Ammon's horn (tissue), 1 donor: ENCODE measurements at regions not wholly inside any gene's neighbourhood (a gene's known extent, or its start where the extent isn't known, plus 50 kb on each side); places are given as distances from the start of the nearest gene placed in this dataset.

Source experiments
- DNase-seq: peaks from one replicate; pipeline ENCODE4 v3.0.0-alpha.2; 2016; ENCODE audit warnings: low spot score

DNA sequence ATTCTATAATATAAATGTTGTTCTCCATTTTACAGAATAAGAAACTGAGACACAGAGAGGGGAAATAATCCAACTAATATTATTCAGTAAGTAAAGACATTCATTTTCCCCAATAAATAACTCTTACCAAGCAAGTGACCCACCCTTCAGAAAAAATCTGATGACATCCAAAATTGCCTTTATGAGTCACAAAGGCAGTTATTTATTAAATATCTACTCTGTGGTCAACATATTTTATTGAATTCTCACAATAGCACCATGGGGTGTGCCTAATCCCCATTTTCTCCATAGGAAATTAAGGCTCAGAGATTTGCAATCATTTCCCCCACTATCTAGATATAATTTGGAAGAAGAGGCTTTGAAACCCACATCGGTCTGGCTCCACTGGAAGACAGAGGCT lies 161.5 kb upstream of the ISX start:
- DNase-seq: no peak

GRCh38 chr22:34913826-34914225 lies 152.1 kb upstream of the ISX start:
- DNase-seq: no peak

DNA sequence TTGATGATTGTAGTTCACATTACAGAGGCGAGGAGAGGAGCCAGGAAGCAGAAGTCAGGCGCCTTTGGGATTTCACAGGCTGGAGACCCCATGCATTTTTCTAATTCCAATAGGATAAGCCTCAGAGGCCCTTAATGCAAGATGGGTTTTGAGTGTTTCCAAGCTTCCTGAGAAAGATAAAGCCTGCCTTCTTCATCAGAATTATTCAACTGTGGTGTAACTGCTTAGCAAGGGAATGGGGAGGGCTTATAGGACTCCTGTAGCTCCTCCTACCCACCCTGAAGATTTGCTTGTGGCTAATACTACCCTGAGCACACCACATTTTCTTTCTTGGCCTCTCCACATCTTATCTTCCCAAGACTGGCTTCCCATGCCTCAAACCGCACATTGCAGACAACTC lies 151.1 kb upstream of the ISX start:
- no peak for DNase-seq

DNA sequence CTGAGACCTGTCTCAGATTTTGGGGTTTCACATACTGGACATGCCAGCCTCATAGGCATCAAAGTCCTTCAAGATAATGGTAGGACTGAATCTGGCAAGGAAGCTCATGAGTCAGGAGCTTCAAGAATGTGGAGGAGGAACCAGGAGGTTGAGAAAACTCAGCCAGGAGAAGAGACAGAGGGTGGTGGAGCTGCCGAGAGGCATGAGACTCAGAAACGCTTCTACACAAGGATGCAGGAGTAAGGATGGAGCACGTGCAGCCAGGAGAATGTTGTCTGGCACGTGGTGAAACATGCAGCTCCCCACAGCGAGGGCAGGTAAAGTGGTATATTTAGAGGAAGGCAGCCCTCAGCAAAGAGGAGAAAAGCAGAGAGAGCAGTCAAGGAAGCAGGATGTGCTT lies 148.7 kb upstream of the ISX start:
- no peak for DNase-seq

DNA sequence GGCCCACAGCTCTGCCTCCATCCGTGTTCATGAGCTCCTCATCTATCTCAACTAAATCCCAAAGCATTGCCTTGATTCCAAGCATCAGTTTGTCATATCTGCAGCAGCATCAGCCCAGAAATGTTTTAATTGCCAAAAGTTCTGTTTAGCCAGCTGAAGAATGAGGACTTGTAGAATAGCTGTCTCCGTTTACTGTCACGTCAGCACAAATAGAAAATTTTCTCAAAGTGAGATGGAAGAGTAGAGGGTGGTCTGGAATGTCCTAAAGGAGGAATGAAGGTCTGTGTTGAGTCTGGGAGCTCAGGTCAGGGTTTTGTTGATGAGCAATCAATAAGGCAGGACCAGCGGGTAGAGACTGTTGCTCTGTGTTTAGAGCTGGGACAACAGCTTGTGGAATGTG lies 134.9 kb upstream of the ISX start:
- DNase-seq: no peak

GRCh38 chr22:34934261-34934660 lies 131.7 kb upstream of the ISX start:
- DNase-seq: peak; percentile 33

- no peak for DNase-seq
Measured at GRCh38 chr22:34943830-34944229, 122.1 kb upstream of the ISX start.

DNA sequence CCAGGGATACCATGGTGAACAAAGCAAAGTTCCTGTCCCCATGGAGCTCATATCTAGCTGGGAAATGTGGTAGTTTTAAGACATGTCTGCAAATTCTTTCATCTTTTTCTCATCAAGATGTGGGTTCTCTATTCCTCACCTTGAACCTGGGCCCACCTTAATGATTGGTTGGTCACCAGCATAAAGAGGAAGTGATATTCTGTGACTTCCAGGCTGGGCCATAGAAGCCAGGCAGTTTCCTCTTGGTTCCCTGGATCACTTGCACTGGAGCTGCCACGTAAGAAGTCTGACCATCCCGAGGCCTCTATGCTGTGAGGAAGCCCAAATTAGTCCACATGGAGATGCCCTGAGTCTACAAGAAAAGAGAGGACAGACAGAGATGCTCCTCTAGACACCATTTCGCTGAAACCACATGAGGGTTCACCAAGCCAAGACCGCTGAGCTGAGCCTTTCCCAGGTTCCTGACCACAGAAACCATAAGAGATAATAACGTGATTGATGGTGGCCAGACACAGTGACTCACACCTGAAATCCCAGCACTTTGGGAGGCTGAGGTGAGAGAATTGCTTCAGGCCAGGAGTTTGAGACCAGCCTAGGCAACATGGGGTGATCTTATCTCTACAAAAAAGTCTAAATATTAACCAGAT lies 119.5 kb upstream of the ISX start:
- DNase-seq: no peak

GRCh38 chr22:34950489-34950888 lies 115.5 kb upstream of the ISX start:
- peak; percentile 38 for DNase-seq

- DNase-seq: no peak
Measured at GRCh38 chr22:34951212-34951611, 114.7 kb upstream of the ISX start.

DNA sequence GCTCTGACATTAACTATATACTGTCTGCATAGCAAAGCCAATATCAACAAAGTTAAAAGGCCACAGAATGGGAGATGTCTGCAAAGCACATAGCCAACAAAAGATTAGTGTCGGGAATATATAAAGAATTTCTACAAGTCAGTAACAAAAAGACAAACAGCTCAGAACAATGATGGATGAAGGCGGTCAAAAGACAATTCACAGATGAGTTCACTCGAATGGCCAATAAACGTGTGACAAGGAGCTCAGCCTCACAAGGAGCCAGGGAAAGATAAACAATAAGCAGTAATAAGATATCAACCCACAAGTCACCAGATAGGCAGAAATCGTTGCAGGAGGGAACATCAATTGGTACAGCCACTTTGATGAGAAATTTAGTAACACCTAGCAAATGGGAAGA lies 106.0 kb upstream of the ISX start:
- DNase-seq: no peak

- no peak for DNase-seq
Measured at GRCh38 chr22:34966980-34967565, 98.9 kb upstream of the ISX start.

- DNase-seq: no peak
Measured at GRCh38 chr22:34969001-34969790, 96.8 kb upstream of the ISX start.

- no peak for DNase-seq
Measured at GRCh38 chr22:34971456-34971855, 94.5 kb upstream of the ISX start.

GRCh38 chr22:34972191-34972897 lies 93.6 kb upstream of the ISX start:
- no peak for DNase-seq

- no peak for DNase-seq
Measured at GRCh38 chr22:34973016-34973415, 92.9 kb upstream of the ISX start.

DNA sequence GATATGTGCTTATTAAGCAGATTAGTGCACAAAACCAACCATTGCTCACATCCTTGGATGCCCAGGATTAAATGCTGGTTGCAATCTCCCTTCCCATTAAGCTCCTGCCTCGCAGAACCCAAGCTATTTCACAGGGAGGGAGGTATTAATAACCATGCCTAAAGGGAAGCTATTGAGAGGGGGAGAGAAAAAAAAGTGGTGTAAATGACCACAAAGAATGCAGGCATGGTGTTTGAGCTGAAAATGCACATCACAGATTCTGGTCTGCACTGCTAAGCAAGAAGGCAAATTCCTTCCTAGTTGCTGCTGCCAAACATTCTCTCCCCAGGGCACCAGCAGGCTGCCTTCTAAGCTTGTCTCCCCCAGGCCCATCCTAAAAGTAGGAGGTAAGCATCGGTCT lies 92.0 kb upstream of the ISX start:
- no peak for DNase-seq

GRCh38 chr22:34975721-34976120 lies 90.2 kb upstream of the ISX start:
- no peak for DNase-seq

DNA sequence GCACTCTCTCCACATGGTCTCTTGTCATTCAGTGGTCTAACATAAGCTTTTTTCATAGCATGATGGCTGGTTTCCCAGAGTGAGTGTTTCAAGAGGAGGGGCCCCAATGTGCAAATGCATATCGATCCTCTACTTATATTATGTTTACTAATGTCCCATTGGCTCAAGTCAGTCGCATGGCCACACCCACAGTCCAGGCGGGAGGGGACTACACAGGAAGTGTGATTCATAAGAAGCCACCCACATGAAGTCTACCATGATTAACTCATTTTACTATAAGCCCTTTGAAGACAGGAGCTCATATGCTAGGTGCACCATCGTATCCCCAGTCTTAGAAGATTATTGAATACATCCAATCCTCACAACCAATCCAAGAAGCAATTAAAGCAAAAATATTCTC lies 89.5 kb upstream of the ISX start:
- DNase-seq: no peak

DNA sequence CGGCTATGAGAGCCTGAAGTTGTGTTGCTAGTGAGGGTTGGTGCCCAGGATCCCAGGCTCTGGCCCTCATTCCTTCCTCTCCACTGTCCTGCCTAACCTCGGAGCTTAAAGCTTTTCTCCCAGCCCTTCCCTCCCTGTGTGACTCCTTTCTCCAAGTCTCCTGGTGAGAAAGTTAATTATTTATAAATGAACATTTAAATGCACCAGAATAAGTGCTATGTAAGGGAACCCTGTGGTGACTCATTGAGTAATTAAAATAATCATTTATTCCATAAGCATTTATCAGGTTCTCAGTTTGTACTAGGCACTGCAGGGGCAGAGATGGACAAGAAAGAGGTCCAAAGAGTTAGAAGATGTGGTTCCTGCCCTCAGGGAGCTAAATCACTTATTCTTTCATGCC lies 89.1 kb upstream of the ISX start:
- no peak for DNase-seq

GRCh38 chr22:34986523-34986922 lies 79.4 kb upstream of the ISX start:
- peak; percentile 62 for DNase-seq

DNA sequence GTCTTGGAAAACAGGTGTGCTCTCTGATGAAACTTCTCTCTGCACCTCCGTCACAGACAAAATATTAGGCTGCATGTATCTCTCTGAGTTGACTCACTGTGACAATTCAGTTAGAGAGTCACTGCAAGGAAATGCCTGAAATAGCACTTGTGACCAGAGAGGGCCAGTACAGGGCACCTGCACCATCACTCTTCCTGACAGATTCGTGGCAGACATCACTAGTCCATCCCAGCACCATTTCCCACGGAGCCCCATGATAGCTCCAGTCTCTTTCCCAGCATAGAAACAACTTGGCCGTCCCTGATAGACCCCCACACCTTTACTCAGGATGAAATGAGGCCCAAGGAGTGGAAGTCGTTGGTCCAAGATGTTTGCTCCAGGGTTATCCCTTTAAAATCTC lies 73.3 kb upstream of the ISX start:
- no peak for DNase-seq

DNA sequence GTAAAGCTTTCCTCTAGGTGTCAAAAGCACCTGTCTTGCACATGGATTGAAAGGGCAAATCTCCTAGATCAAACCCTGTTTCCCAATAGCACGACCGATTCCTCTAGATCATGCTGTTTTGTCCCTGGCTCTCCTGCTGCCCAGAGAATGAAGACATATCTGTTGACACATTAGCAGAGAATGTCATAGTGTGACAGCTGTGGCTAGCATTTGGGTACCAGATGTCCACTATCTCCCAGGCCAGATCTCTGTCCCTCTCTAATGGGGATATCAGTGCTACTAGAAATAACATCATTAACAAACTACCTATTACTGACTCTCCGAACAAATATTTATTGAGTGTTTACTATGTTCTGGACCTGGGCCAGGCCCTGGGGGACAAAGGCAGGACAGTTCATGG lies 72.4 kb upstream of the ISX start:
- no peak for DNase-seq
